ENCODE measurements at regions not wholly inside any gene's neighbourhood (a gene's known extent, or its start where the extent isn't known, plus 50 kb on each side); places are given as distances from the start of the nearest gene placed in this dataset.

DNA sequence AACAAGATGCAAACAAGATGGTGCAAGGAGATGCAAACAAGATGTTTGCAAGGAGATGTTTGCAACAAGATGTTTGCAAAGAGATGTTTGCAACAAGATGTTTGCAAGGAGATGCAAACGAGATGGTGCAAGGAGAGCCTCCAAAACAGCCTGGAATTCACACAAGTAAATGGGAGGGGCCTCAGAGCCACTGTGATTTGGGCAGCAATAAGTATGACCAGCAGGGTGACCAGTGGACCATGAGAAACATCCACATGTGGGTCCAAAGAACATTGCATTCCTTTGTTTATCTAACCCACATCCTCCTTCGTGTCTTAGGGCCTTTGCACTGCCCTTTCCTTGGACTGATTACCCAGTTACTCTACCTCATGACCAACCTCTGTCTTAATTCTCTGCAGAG, 162.9 kb downstream of the PLPP3 start:
- DNase-seq: no peak

DNA sequence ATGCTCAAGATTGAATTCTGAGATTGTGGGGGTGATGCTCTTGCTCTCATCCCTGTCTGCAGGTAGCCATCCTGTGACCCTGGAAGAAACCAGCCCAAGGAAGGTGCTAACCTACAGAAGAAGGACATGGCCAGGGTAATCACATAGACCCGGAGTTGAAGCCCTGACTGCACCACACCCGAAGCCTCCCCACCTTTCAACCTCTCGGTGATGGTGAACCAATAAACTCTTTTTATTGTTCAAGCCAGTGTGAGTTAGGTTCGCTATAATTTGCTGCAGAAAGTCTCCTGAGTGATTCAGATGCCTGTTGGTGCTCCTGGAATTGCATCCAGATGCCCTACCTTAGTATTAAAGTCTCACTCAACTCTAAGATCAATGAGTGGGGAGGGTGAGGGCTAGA, 163.6 kb downstream of the PLPP3 start:
- no peak for DNase-seq

DNA sequence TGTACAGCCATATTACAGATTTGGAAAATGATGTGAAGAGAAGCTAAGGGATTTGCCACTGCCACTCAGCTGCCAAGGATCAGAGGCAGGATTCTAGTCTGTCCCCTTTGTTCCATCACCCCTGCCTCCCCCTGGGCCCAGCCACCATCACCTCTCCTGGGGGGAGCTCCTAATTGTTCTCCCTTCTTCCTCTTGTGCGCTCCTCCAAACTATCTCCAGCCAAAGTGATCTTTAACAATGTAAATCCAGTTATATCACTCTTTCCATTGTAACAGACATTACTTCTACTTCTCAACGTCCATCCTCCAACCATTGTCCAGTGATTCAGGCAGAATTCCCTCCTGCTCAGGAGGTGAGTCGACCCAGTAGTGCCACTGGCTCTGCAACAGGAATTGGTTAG, 164.1 kb downstream of the PLPP3 start:
- DNase-seq: no peak

DNA sequence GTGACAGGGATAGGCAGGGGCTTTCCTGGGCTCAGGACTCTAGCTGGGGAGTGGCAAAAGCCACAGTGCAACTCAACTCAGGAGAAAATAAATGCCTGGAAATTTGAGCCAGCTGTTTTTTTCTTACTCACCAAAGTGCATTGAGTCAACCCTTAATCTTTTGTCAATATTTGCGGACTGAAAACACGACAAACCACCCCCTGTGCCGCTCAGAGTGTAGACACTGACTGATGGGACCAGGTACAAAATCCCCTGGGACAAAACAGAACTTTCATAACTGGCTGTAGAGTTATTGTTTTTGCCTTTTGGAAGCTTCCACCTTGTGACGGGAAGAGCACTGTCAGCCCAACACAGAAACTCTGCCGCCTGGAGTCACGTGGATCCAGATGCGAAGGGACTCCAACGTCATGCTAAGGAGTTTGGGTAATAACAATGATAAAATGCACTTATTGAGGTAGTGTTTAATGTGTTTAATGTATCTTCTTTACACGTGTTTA, 164.6 kb downstream of the PLPP3 start:
- no peak for DNase-seq

DNA sequence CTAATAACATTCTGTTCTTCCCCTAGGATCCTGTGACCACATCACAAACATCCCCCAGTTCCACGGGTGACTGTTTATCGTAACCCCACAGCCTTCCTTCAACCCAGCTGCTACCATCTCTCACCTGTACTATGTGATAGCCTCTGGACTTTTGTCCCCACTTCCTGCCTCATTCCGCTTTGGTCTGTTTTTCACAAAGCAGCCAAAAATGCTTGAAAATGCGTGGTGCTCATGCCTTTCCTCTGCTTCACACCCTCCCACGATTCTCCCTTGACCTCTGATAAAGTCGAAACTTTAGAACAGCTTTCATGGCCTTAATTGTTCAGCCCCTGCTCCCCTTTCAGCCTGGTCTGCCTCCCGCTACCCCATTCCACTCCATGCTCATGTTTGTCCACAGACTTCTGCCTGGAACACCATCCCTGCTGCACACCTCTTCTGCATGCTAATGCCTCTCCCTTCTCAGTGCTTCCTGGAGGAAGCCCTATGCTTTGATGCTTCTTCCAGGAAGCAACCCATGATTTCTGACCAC, 165.6 kb downstream of the PLPP3 start:
- no peak for DNase-seq

DNA sequence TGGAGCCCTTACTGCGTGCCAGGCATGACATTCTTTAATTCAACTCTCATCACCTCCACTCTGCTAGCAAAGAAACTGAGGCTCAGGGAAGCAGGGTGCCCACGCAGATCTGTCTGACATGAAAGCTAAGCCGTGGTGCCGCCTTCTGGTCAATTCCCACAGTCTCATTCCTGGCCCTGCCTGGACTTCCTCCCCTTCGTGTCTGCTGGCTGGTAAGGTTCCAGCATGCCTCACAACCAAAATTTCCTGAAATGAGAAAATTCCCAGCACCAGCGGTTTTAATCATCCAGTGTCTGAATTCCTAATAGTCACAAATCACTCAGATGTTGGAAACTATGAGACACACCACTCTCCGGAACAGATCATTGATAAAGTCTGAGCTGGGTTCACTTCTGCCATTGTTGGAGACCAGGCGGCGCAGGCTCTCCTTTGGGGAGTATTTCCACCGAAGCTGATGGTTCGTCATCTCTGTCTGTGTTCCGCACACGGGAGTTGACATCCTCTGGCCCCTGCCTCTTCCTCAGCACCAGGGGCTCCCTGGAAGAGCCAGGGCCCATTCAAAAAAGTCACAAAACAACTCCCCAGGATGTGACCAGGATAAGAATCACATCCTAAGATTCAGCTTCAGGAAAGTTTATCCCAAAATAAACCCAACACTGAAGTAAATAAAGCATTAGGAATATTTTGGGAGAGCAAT, 167.7 kb downstream of the PLPP3 start:
- DNase-seq: no peak

DNA sequence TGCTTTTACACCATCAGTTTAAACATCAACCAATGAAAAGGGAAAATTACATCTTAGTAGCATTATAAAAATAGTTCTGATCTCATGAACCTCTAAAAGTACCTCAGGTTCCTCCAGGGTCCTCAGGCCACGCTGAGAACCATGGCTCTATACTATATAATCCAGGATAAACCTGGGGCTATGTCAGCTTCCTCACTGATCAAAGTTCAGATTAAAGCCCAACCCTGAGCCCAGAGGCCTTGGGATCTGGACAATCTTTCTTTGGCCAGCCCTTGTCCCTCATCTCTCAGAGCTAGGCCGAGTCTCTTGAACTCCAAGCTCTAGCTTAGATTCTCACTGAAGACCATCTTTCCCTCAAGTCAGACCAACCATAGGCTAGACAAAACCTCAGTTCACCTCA, 168.3 kb downstream of the PLPP3 start:
- DNase-seq: no peak

DNA sequence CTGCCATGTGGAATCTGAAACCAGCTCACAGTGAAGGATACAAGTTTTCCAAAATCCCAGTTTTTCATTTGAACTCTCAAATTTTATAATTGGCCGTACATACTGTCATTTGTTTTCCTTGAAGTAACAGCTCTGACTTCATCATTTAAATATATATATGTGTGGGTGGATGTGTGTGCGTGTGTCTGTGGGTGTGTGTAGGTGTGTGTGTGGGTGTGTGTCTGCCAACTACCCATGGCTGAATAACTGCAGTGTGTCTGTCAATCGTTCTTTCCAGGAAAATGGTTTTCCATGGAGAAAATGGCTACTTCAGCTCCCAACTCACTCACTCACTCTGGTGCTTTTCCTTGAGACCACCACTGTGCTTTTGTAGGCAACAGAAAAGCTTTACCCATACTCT, 169.0 kb downstream of the PLPP3 start:
- DNase-seq: no peak

DNA sequence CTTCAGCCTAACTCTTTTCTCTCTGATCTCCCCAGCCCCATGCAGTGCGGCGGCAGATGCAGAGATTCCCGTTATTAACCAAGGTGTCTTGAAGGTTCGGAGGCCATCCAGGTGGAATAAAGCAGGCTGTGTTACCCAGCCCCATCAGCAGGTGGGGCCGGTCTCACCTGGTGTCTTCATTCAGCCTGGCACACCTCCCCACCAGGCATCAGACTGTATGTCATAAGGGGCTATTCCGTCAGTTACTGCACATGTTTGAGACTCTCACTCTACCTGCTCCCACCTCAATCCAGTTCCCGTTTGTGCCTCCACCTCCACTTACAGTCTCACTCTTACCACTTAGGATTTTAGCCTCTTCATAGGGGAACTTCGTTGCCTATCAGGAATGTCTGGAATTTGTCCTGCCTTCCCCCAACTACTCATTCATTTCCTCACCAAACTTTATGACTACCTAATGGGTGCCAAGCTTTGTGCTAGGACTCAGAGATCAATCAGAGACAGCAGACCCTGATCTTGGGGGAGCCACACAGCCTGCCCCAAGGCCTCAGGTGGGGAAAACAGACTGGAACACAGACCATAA, 170.2 kb downstream of the PLPP3 start:
- no peak for DNase-seq

DNA sequence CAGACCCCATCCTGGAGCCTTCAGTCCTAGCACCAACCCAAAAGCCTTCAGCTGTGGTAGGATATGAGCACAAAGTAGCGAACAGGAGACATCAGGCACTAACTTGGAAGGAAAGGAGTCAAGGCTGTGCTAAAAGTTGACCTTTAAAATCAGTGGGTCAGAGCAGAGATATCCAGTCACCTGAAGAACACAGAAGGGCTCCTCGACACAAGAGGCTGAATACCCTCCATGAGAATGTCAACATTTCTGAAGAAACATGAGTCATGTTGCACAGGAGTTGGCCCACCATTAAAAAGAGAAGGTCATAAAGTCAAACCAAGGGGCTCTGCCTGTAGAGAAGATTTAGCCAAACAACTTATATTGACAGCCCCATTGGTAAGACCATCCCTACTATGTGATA, 172.5 kb downstream of the PLPP3 start:
- no peak for DNase-seq

DNA sequence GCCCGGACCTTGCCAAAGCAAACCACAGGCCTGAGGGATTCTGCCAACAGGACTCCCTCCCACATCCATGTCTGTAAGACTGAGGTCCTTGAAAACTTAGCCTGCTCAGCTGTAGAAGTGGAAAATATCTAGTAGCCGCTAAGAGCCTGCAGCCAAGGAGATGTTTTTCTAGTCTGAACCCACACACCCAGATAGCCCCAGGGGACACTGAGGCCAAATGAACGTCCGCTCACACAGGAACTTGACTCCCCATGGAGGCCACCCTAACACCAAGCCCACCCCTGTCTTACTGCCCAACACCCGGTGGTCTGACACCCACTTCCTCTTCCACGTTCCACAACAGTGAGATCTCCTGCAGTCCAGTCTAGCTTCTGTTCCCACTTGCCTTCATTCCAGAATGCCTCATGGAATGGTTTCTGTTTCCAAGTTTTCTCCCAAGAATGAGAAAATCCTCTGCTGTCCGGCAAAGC, 174.8 kb downstream of the PLPP3 start:
- no peak for DNase-seq

DNA sequence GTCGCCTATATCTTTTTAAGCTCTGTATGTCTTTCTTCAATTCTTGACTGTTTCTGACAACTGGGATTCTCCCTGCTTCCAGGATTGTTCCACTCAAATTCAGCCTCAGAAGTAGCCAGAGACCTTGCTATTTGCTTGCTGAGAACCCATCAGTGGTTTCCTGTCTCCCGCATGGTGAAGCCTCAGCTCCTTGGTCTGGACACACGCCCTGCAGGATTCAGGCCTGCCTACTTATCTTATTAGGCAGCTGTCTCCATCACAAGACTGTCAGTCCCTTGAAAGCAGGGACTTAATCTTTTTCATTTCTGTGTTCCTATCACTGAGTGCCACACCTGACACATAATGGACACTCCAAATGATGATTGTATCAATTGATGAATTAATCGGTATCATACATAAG, 175.3 kb downstream of the PLPP3 start:
- DNase-seq: no peak

DNA sequence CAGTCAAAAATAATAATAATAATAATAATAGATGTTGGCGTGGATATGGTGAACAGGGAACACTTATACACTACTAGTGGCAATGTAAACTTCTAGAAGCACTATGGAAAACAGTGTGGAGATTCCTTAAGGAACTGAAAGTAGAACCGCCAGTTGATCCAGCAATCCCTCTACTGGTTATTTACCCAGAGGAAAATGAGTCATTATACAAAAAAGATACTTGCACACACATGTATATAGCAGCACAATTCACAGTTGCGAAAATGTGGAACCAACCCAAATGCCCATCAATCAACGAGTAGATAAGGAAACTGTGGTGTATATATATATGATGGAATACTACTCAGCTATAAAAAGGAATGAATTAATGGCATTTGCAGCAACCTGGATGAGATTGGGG, 176.0 kb downstream of the PLPP3 start:
- no peak for DNase-seq

DNA sequence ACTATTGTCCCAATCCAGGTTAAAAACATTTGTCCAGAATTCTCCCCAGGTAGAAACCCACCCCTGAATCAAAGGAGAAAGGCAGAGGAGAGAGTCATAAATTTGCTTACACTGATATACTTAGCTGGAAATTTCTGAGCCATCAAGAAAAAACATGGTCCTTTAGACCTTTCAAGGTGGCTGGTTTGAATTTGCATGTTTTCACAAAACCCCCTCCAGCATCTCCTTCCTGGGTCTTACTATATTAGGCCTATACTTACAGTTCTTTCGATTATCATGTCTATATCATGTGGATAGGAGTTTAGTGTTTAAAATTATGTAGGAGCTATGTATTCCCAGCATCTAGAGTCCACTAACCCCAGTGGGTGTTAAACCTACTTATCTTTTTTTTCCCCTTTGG, 178.2 kb downstream of the PLPP3 start:
- DNase-seq: no peak

DNA sequence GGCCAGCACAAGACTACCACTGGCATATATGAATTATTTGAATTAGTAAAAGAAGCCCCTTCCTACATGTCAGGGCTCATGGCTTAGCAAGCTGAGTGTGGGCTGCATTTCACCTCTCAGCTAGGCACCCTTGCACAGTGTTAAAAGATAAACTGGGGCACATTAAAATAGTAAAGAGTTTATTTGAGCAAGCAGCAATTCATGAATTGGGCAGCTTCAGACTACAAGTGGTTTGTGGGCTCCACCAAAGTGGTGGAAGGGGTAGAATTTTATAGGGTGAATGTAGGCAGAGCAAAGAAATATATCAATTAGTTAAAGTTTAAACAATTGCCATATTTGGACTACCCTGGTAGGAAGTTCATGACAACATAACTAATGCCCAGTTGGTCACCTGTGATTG, 178.8 kb downstream of the PLPP3 start:
- no peak for DNase-seq

DNA sequence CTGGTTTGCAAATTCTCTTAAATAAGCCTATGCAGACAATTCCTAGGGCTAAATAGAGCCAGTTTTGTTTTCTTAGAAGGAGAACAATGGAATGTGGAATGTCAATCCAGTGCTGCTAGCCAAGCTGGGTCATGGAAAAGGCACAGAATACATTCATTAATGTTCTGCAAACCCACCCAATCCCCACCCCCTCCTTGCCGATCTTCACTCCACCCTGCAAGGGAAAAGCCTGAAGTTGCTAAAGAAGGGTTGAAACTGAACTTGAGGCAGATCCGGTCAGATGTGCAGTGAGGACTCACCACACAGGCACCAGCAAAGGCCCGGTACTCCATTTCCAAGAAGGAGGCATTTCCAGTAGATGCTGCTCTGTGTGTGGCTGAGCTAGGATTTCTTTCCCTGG, 179.6 kb downstream of the PLPP3 start:
- no peak for DNase-seq

DNA sequence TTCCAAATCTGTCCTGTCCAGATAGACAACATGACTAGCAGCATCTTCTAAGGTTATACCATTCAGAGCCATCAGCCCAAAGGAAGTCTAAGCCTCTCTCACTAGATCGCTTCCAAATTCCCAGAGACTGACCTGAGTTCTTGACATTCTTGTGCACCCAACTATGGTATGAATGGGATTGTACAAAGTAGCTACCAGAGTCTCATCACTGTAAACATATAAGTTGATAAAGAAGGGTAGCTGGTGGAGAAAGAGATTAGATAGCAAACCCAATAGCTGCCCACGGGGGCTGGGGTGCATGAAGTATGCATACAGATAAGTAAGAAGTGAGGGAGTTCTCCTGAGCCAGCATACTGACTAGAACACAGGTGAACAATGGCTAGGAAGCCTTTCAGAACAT, 180.0 kb downstream of the PLPP3 start:
- no peak for DNase-seq

DNA sequence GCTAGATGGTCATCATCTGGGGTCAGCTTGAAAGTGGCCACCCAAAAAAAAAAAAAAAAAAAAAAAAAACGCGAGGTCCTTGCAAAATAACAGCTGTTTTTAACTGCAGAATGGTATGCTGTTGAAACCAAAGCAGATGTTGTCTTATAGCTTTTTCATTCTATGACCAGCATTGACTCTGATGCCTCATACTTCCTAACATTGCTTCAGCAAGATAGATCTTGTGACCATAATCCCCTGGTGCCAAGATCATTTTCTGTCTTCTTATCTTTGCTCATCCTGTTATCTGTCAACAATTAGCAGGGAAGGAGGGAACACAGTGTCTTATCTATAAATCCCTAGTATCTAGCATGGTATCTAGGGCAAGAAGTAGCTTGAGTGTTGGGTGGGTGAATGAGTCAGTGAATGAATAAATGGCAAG, 181.5 kb downstream of the PLPP3 start:
- no peak for DNase-seq

DNA sequence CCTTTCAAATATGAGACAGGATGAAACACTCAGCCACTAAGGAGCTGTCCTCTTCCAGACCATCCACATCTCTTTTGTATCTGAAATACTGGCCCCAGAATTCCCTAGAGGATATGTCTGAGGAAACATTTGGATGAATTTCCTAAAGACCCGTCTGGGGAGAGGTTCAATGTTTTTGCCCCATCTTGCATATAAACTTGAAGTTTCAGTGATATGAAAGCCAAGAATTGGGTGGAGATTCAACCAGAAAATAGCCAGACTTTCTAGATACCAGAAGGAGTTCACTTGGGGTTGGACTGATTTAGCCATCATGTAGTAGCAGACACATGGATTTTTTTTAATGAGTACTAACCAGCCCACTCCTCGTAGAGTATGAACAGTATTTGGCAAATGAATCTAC, 182.0 kb downstream of the PLPP3 start:
- DNase-seq: no peak

DNA sequence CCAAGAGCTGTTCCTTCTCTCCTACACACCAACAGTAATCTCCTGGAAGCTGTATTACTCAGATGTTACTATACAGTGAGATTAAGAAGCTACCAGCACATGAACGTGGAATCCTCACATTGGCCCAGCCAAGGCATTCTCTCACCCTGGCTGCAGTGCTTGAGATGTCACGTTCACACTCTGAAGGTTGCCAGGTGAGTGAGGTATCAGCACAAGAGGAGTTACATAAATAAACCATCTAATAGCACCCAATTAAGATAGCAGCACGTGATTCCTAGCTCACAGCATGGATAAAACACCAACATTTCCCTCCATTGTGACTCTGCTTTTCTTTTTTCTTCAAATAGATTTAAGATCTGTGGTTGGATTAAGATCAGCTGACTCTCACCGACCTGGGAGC, 182.8 kb downstream of the PLPP3 start:
- DNase-seq: no peak

DNA sequence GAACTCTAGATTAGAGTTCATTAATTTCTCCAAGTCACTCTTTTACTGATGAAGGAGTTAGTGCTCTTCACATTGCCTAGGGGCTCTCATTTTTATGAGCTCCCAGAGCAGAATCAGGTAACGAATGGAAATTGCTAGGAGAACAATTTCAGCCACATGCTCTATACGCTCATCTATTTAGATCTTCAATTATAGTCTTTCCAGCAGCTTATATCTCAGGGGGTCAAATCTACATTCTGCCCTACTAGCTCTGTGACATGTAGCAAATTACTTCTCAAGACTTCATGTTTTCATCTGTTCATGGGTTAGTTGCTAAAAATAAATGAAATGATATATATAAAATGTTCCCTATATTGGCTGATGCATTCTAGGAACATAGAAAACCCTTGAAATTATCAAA, 183.6 kb downstream of the PLPP3 start:
- no peak for DNase-seq

DNA sequence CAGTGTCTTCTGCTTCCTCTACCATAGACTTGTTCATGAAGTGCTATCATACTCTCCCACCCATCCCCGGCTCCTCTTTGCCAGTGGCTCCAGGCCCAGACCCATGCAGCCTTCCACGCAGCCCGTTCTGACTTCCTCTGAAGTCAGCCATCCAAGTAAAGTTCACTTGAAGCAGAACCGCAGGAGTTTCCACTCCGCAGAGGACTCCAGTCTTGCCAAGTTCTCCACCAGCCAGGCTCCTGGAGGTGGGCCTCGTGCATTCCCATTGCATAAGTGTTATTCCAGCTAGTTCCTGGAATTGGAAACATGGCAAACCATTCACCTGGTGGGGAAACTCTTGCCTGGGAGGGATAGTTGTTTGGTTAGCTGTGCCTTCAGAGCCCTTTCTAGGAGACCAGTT, 185.1 kb downstream of the PLPP3 start:
- no peak for DNase-seq

DNA sequence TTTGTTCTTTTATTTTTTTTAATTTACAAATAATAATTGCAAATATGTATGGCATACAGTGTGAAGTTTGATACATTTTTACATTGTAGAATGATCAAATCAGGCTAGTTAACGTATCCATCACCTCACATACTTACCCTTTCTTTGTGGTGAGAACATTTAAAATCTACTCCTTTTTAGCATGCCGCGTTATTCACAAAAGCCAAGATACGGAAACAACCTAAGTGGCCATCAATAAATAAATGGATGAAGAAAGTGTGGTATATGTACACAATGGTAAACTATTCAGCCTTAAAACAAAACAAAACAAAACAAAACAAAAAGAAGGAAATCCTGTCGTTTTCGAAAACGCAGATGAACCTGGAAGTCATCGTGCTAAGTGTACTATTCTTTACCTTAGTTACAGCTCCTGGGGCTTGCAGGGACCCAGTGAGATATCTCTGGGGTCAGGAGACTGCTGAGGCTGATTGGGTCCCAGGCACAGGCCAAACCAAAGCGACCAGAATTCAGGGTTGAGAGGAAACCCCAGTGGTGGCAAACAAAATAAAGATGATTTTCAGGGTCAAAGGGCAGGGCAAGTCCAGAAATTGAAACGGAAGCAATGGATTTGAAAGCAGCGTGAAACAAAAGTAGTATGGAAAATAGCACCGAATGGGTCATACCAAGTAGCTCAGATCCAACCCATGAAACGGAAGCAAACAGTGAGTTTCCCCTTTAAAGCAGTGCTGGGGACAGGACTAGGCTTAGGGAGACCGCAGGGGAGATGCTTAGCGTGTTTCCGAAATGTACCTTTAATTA, 188.2 kb downstream of the PLPP3 start:
- no peak for DNase-seq

Measured in activated naive CD4-positive, alpha-beta T cell treated with anti-CD3 and anti-CD28 coated beads, Interleukin-2, amount 50 U/mL, for 16 hours (primary cell).